Stimulated activated CD8-positive, alpha-beta memory T cell treated with anti-CD3 and anti-CD28 coated beads, Interleukin-2, amount 100 ng/mL, for 48 hours (primary cell): ENCODE measurements at regions not wholly inside any gene's neighbourhood (a gene's known extent, or its start where the extent isn't known, plus 50 kb on each side); places are given as distances from the start of the nearest gene placed in this dataset.

Experiments
- DNase-seq, 2 donors: peaks; one replicate each; pipeline ENCODE4 v3.0.0-alpha.2; 2020; ENCODE audit warnings: low read depth in 2 of 2

- DNase-seq, result no peak
Measured at GRCh38 chr15:70188286-70188685, 90.6 kb upstream of the TLE3 start.

- no peak for DNase-seq
Measured at GRCh38 chr15:70187331-70187730, 89.6 kb upstream of the TLE3 start.

GRCh38 chr15:70186152-70186551 lies 88.4 kb upstream of the TLE3 start:
- DNase-seq, result no peak

GRCh38 chr15:70185251-70185711 lies 87.6 kb upstream of the TLE3 start:
- DNase-seq, result no peak

- no peak for DNase-seq
Measured at GRCh38 chr15:70182858-70183695, 85.4 kb upstream of the TLE3 start.

- no peak for DNase-seq
Measured at GRCh38 chr15:70181626-70182255, 84.0 kb upstream of the TLE3 start.

- no peak for DNase-seq
Measured at GRCh38 chr15:70180186-70180875, 82.6 kb upstream of the TLE3 start.

GRCh38 chr15:70179309-70179892 lies 81.7 kb upstream of the TLE3 start:
- DNase-seq, result no peak

- no peak for DNase-seq
Measured at GRCh38 chr15:70178335-70179084, 80.8 kb upstream of the TLE3 start.

- DNase-seq, result no peak
Measured at GRCh38 chr15:70172566-70173225, 75.0 kb upstream of the TLE3 start.

- no peak for DNase-seq
Measured at GRCh38 chr15:70172124-70172523, 74.4 kb upstream of the TLE3 start.

GRCh38 chr15:70171256-70171886 lies 73.7 kb upstream of the TLE3 start:
- no peak for DNase-seq

- DNase-seq, result no peak
Measured at GRCh38 chr15:70170096-70170699, 72.5 kb upstream of the TLE3 start.

- DNase-seq, result no peak
Measured at GRCh38 chr15:70169147-70169546, 71.4 kb upstream of the TLE3 start.

- DNase-seq, result no peak
Measured at GRCh38 chr15:70167155-70167554, 69.4 kb upstream of the TLE3 start.

GRCh38 chr15:70166506-70167087 lies 68.9 kb upstream of the TLE3 start:
- DNase-seq, result no peak

- DNase-seq, result no peak
Measured at GRCh38 chr15:70165716-70166284, 68.1 kb upstream of the TLE3 start.

GRCh38 chr15:70164910-70165715 lies 67.4 kb upstream of the TLE3 start:
- no peak for DNase-seq
